WTC11 (cell line): ENCODE measurements at regions not wholly inside any gene's neighbourhood (a gene's known extent, or its start where the extent isn't known, plus 50 kb on each side); places are given as distances from the start of the nearest gene placed in this dataset.

Experiments used
- ATAC-seq: fragments of 200-7000 bp; cut with Tn5 transposase; 2 replicates; pipeline ENCODE4 v1.10.0; 2021; ENCODE audit warnings: mild to moderate bottlenecking, moderate library complexity
- CTCF ChIA-PET: fragments of 300-600 bp; sonication (Branson Sonifier 250); formaldehyde crosslinking; loops from one replicate; lab custom pipeline; 2021; ENCODE audit warnings: antibody characterized with exemption; lab: Charles Lee
- POLR2A ChIA-PET: fragments of 350-600 bp; sonication (Branson Sonifier 250); formaldehyde crosslinking; loops from one replicate; lab custom pipeline; 2021; ENCODE audit warnings: antibody characterized with exemption; lab: Charles Lee
- DNase-seq: peaks from one replicate; pipeline ENCODE4 v3.0.0; 2021; ENCODE audit warnings: low spot score
- H3K27ac Mint-ChIP-seq: 2 replicates; pipeline ENCODE4 v1.8.0; 2021; ENCODE audit warnings: mixed read lengths
- H3K27me3 Mint-ChIP-seq: 2 replicates; pipeline ENCODE4 v1.8.0; 2021; ENCODE audit warnings: low read depth, mild to moderate bottlenecking, moderate library complexity, mixed read lengths
- H3K36me3 Mint-ChIP-seq: 2 replicates; pipeline ENCODE4 v1.8.0; 2021; ENCODE audit warnings: mixed read lengths
- H3K4me1 Mint-ChIP-seq: 2 replicates; pipeline ENCODE4 v1.8.0; 2022; ENCODE audit warnings: mixed read lengths
- H3K4me3 Mint-ChIP-seq: 2 replicates; pipeline ENCODE4 v1.8.0; 2021; ENCODE audit warnings: mild to moderate bottlenecking, moderate library complexity, mixed read lengths
- H3K9me3 Mint-ChIP-seq: 2 replicates; pipeline ENCODE4 v1.8.0; 2021; ENCODE audit warnings: mixed read lengths
- ATF1 ChIP-seq: sonication (generic); formaldehyde crosslinking; IDR thresholded peaks from 2 replicates; pipeline ENCODE4 v1.8.1; 2023; ENCODE audit warnings: mild to moderate bottlenecking, moderate library complexity, missing genetic modification reagents
- CBFB ChIP-seq: sonication (generic); formaldehyde crosslinking; IDR thresholded peaks from 2 replicates; pipeline ENCODE4 v1.8.1; 2022; ENCODE audit warnings: mild to moderate bottlenecking, low read depth, missing genetic modification reagents
- CDX4 ChIP-seq: fragments of 250-450 bp; sonication (Bioruptor Pico); IDR thresholded peaks from 2 replicates; pipeline ENCODE4 v1.9.0; 2021; ENCODE audit warnings: moderate library complexity, mild to moderate bottlenecking, inconsistent platforms, borderline replicate concordance
- FOXK1 ChIP-seq: sonication (generic); formaldehyde crosslinking; IDR thresholded peaks from 2 replicates; pipeline ENCODE4 v1.8.0; 2022; ENCODE audit warnings: mild to moderate bottlenecking, moderate library complexity, missing genetic modification reagents
- FOXP4 ChIP-seq: sonication (generic); formaldehyde crosslinking; IDR thresholded peaks from 2 replicates; pipeline ENCODE4 v1.8.0; 2022; ENCODE audit warnings: mild to moderate bottlenecking, missing genetic modification reagents
- GRHL2 ChIP-seq: fragments of 250-450 bp; sonication (Bioruptor Pico); IDR thresholded peaks from 2 replicates; pipeline ENCODE4 v1.8.0; 2022; ENCODE audit warnings: mild to moderate bottlenecking, moderate library complexity; ENCODE audit not compliant: insufficient replicate concordance, severe bottlenecking
- GTF2I ChIP-seq: fragments of 250-450 bp; sonication (Bioruptor Pico); conservative IDR thresholded peaks from 2 replicates; pipeline ENCODE4 v1.4.0; 2021; ENCODE audit warnings: mild to moderate bottlenecking
- HMGA2 ChIP-seq: fragments of 250-450 bp; sonication (Bioruptor Pico); IDR thresholded peaks from 2 replicates; pipeline ENCODE4 v1.4.0; 2021; ENCODE audit warnings: mild to moderate bottlenecking, moderate library complexity
- JAZF1 ChIP-seq: fragments of 250-450 bp; sonication (Bioruptor Pico); IDR thresholded peaks from 2 replicates; pipeline ENCODE4 v1.9.0; 2021; ENCODE audit warnings: moderate library complexity, mild to moderate bottlenecking, inconsistent platforms
- NFATC4 ChIP-seq: fragments of 250-450 bp; sonication (Bioruptor Pico); IDR thresholded peaks from 2 replicates; pipeline ENCODE4 v1.9.0; 2021; ENCODE audit warnings: mild to moderate bottlenecking
- NFE2L1 ChIP-seq: sonication (generic); formaldehyde crosslinking; IDR thresholded peaks from 2 replicates; pipeline ENCODE4 v1.8.1; 2023; ENCODE audit warnings: missing genetic modification reagents
- NFYB ChIP-seq: sonication (generic); formaldehyde crosslinking; conservative IDR thresholded peaks from 2 replicates; pipeline ENCODE4 v1.8.0; 2022; ENCODE audit warnings: low read depth, missing genetic modification reagents
- NR1H2 ChIP-seq: sonication (generic); formaldehyde crosslinking; IDR thresholded peaks from 2 replicates; pipeline ENCODE4 v1.9.0; 2021; ENCODE audit warnings: mild to moderate bottlenecking, moderate library complexity, missing genetic modification reagents
- NR3C1 ChIP-seq: sonication (generic); formaldehyde crosslinking; conservative IDR thresholded peaks from 2 replicates; pipeline ENCODE4 v1.8.1; 2023; ENCODE audit warnings: low read depth, mild to moderate bottlenecking, missing genetic modification reagents
- PRRX2 ChIP-seq: fragments of 250-450 bp; sonication (Bioruptor Pico); IDR thresholded peaks from 2 replicates; pipeline ENCODE4 v1.8.0; 2021; ENCODE audit warnings: mild to moderate bottlenecking
- RELA ChIP-seq: sonication (generic); formaldehyde crosslinking; IDR thresholded peaks from 2 replicates; pipeline ENCODE4 v1.8.1; 2022; ENCODE audit warnings: missing genetic modification reagents, mild to moderate bottlenecking, borderline replicate concordance
- SMAD3 ChIP-seq: sonication (generic); formaldehyde crosslinking; IDR thresholded peaks from 2 replicates; pipeline ENCODE4 v1.8.0; 2022; ENCODE audit warnings: missing genetic modification reagents, mild to moderate bottlenecking, borderline replicate concordance
- SMAD4 ChIP-seq: sonication (generic); formaldehyde crosslinking; IDR thresholded peaks from 2 replicates; pipeline ENCODE4 v1.8.0; 2022; ENCODE audit warnings: mild to moderate bottlenecking, missing genetic modification reagents
- TEAD4 ChIP-seq: sonication (generic); formaldehyde crosslinking; IDR thresholded peaks from 2 replicates; pipeline ENCODE4 v1.8.0; 2022; ENCODE audit warnings: mild to moderate bottlenecking, missing genetic modification reagents
- USF2 ChIP-seq: sonication (generic); formaldehyde crosslinking; IDR thresholded peaks from 2 replicates; pipeline ENCODE4 v1.8.1; 2023; ENCODE audit warnings: mild to moderate bottlenecking, missing genetic modification reagents, moderate library complexity
- ZNF121 ChIP-seq: sonication (generic); formaldehyde crosslinking; IDR thresholded peaks from 2 replicates; pipeline ENCODE4 v1.8.0; 2023; ENCODE audit warnings: missing genetic modification reagents
- ZNF138 ChIP-seq: sonication (generic); formaldehyde crosslinking; conservative IDR thresholded peaks from 2 replicates; pipeline ENCODE4 v1.8.1; 2022; ENCODE audit warnings: mild to moderate bottlenecking, moderate library complexity, missing genetic modification reagents
- ZNF219 ChIP-seq: sonication (generic); formaldehyde crosslinking; IDR thresholded peaks from 2 replicates; pipeline ENCODE4 v1.8.0; 2023; ENCODE audit warnings: missing genetic modification reagents, mild to moderate bottlenecking, borderline replicate concordance
- ZNF317 ChIP-seq: sonication (generic); formaldehyde crosslinking; IDR thresholded peaks from 2 replicates; pipeline ENCODE4 v1.8.1; 2023; ENCODE audit warnings: low read depth, mild to moderate bottlenecking, moderate library complexity, missing genetic modification reagents, borderline replicate concordance
- ZNF416 ChIP-seq: fragments of 250-450 bp; sonication (Bioruptor Pico); IDR thresholded peaks from 2 replicates; pipeline ENCODE4 v1.9.0; 2021; ENCODE audit warnings: mild to moderate bottlenecking, inconsistent platforms
- ZNF532 ChIP-seq: fragments of 250-450 bp; sonication (Bioruptor Pico); IDR thresholded peaks from 2 replicates; pipeline ENCODE4 v1.9.0; 2021; ENCODE audit warnings: mild to moderate bottlenecking, borderline replicate concordance

GRCh38 chr22:22721681-22722354 lies 77.4 kb downstream of the GGTLC2 start:
- TF ChIP-seq NFE2L1: no peak
- no peak for TF ChIP-seq FOXK1 (CRISPR knock-in tag)
- no peak for TF ChIP-seq CDX4 (CRISPR knock-in tag)
- no peak for TF ChIP-seq ATF1
- TF ChIP-seq TEAD4 (CRISPR knock-in tag): no peak
- no peak for TF ChIP-seq FOXP4 (CRISPR knock-in tag)
- no peak for TF ChIP-seq ZNF532 (CRISPR knock-in tag)
- TF ChIP-seq GRHL2 (CRISPR knock-in tag): no peak
- no peak for TF ChIP-seq NR3C1 (CRISPR knock-in tag)
- TF ChIP-seq JAZF1: no peak
- no peak for TF ChIP-seq ZNF317
- no peak for TF ChIP-seq GTF2I (CRISPR knock-in tag)
- no peak for TF ChIP-seq HMGA2 (CRISPR knock-in tag)
- TF ChIP-seq SMAD3: no peak
- DNase-seq (no peak), ATAC-seq (no peak)
- Mint-ChIP-seq H3K4me1 (no peaks in the 10 kb centered on the region), H3K9me3 (no peaks in the 10 kb centered on the region), H3K36me3 (no peaks in the 10 kb centered on the region), H3K4me3 (no peak overlapping the region), H3K27me3 (peaks cover 99% of the 10 kb centered on the region), H3K27ac (no peak overlapping the region)
- POLR2A ChIA-PET: no interaction called here
- CTCF ChIA-PET: interaction anchor here (0.8 to 4.8 kb wide), 7 partner anchors 12 to 258 kb away, joined by 3 to 27 read pairs (median 9); no protein-coding TSS in a partner anchor

GRCh38 chr22:22728382-22728781 lies 84.0 kb downstream of the GGTLC2 start:
- Mint-ChIP-seq H3K9me3 (no peaks in the 10 kb centered on the region), H3K27me3 (peaks cover 94% of the 10 kb centered on the region), H3K36me3 (no peaks in the 10 kb centered on the region), H3K27ac (no peak overlapping the region), H3K4me3 (no peak overlapping the region), H3K4me1 (no peaks in the 10 kb centered on the region)
- TF ChIP-seq ZNF121 (CRISPR knock-in tag) (no peak), ZNF416 (no peak), PRRX2 (CRISPR knock-in tag) (no peak), ZNF219 (CRISPR knock-in tag) (no peak), RELA (no peak), ZNF317 (no peak), NR1H2 (no peak), NFYB (no peak), NFATC4 (CRISPR knock-in tag) (no peak), SMAD3 (no peak), USF2 (CRISPR knock-in tag) (no peak), ZNF138 (CRISPR knock-in tag) (no peak), CBFB (no peak), CDX4 (CRISPR knock-in tag) (no peak), SMAD4 (CRISPR knock-in tag) (no peak)
- ChIA-PET POLR2A (no interaction called here), CTCF (interaction anchor here (1.6 kb wide), 1 partner anchor 19 kb away, joined by 4 read pairs; no protein-coding TSS in a partner anchor)
- no peak for ATAC-seq
- no peak for DNase-seq
